ENCODE measurements at regions not wholly inside any gene's neighbourhood (a gene's known extent, or its start where the extent isn't known, plus 50 kb on each side); places are given as distances from the start of the nearest gene placed in this dataset.

- H3K4me3 ChIP-seq (ENCODE audit: low read length), result no peak overlapping the region
- H3K27me3 ChIP-seq (ENCODE audit: insufficient read depth, low read depth, low read length), result no peaks in the 10 kb centered on the region
- H3K27ac ChIP-seq (ENCODE audit: low read length), result no peak overlapping the region
- no peaks in the 10 kb centered on the region for H3F3A ChIP-seq (ENCODE audit: insufficient read depth, low read length, poor library complexity, severe bottlenecking)
- no peaks in the 10 kb centered on the region for H3K9me3 ChIP-seq (ENCODE audit: low read length)
- H3K9me2 ChIP-seq (ENCODE audit: insufficient read depth, low read length), result no peaks in the 10 kb centered on the region
- TF ChIP-seq POLR2AphosphoS5 (IDR thresholded peaks at IDR 0.05) (no peak), REST (IDR thresholded peaks at IDR 0.05; ENCODE audit: borderline replicate concordance) (no peak), TAF1 (IDR thresholded peaks at IDR 0.05; ENCODE audit: low read depth) (no peak), SMC3 (conservative IDR thresholded peaks at IDR 0.05; ENCODE audit: poor library complexity) (no peak), RAD21 (conservative IDR thresholded peaks at IDR 0.05) (no peak), EZH2 (IDR thresholded peaks at IDR 0.05; ENCODE audit: borderline replicate concordance, insufficient read depth, low read length, poor library complexity, severe bottlenecking) (no peak), CTCF (IDR thresholded peaks at IDR 0.05; ENCODE audit: poor library complexity, severe bottlenecking) (no peak), EP300 (conservative IDR thresholded peaks at IDR 0.05; ENCODE audit: poor library complexity, severe bottlenecking) (no peak), MXI1 (conservative IDR thresholded peaks at IDR 0.05; ENCODE audit: poor library complexity, severe bottlenecking) (no peak)
- no peak overlapping the region for H2AFZ ChIP-seq (ENCODE audit: low read depth, low read length)
- no peak overlapping the region for H3K9ac ChIP-seq (ENCODE audit: low read length)
- no peaks in the 10 kb centered on the region for H4K20me1 ChIP-seq (ENCODE audit: insufficient read depth)
- H3K4me2 ChIP-seq (ENCODE audit: low read length), result no peak overlapping the region
- no peaks in the 10 kb centered on the region for H3K79me2 ChIP-seq (replicated peaks; ENCODE audit: insufficient read depth, low read length)
- H3K36me3 ChIP-seq (ENCODE audit: insufficient read depth, low read length), result no peaks in the 10 kb centered on the region
These were observed 449.8 kb upstream of the AR start for GRCh38 chrX:67094061-67094460.

GRCh38 chrX:67050760-67051159 is 411.9 kb upstream of the EDA2R start:
- Histone ChIP-seq H3K4me3 (ENCODE audit: low read length) (no peak overlapping the region), H3K9ac (ENCODE audit: low read length) (no peak overlapping the region), H3K36me3 (ENCODE audit: insufficient read depth, low read length) (no peaks in the 10 kb centered on the region), H3K4me2 (ENCODE audit: low read length) (no peak overlapping the region), H4K20me1 (ENCODE audit: insufficient read depth) (no peaks in the 10 kb centered on the region), H3F3A (ENCODE audit: insufficient read depth, low read length, poor library complexity, severe bottlenecking) (no peaks in the 10 kb centered on the region), H3K27me3 (ENCODE audit: insufficient read depth, low read depth, low read length) (no peaks in the 10 kb centered on the region), H3K9me2 (ENCODE audit: insufficient read depth, low read length) (no peaks in the 10 kb centered on the region), H3K27ac (ENCODE audit: low read length) (no peak overlapping the region), H2AFZ (ENCODE audit: low read depth, low read length) (no peak overlapping the region), H3K79me2 (replicated peaks; ENCODE audit: insufficient read depth, low read length) (no peaks in the 10 kb centered on the region), H3K9me3 (ENCODE audit: low read length) (no peaks in the 10 kb centered on the region)
- TF ChIP-seq POLR2AphosphoS5 (IDR thresholded peaks at IDR 0.05), result no peak
- TF ChIP-seq SMC3 (conservative IDR thresholded peaks at IDR 0.05; ENCODE audit: poor library complexity), result no peak
- TF ChIP-seq CTCF (IDR thresholded peaks at IDR 0.05; ENCODE audit: poor library complexity, severe bottlenecking), result no peak
- TF ChIP-seq RAD21 (conservative IDR thresholded peaks at IDR 0.05), result no peak
- TF ChIP-seq REST (IDR thresholded peaks at IDR 0.05; ENCODE audit: borderline replicate concordance), result no peak
- no peak for TF ChIP-seq EZH2 (IDR thresholded peaks at IDR 0.05; ENCODE audit: borderline replicate concordance, insufficient read depth, low read length, poor library complexity, severe bottlenecking)
- no peak for TF ChIP-seq TAF1 (IDR thresholded peaks at IDR 0.05; ENCODE audit: low read depth)
- no peak for TF ChIP-seq EP300 (conservative IDR thresholded peaks at IDR 0.05; ENCODE audit: poor library complexity, severe bottlenecking)
- no peak for TF ChIP-seq MXI1 (conservative IDR thresholded peaks at IDR 0.05; ENCODE audit: poor library complexity, severe bottlenecking)

All from neural cell (in vitro differentiated cells).